NOMO-1 treated with DMSO at 0.1 percent for 48 hours (cell line): ENCODE measurements at regions not wholly inside any gene's neighbourhood (a gene's known extent, or its start where the extent isn't known, plus 50 kb on each side); places are given as distances from the start of the nearest gene placed in this dataset.

Experiments used
- DNase-seq: peaks from one replicate; lab custom pipeline; 2025; ENCODE audit not compliant: unreplicated experiment; lab: John Stamatoyannopoulos, UW

DNA sequence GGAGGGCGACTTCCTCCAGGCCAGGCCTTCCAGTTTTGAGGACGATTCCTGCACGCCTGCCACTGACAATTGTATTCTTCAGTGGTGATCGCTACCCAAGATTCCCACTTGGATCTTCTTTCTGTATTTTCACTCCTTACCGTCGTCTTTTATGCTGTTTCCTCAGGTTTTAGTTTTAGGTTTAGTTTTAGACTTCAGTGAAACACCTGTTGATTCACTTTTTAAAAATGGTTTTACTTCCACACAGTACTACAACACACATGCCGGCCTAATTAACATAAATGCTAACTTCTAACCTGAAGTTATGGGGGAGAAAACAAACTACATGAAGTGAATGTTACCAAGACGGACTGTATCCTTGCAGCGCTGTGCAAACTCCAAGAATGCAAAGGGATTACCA, 530.6 kb upstream of the MGMT start:
- no peak for DNase-seq

DNA sequence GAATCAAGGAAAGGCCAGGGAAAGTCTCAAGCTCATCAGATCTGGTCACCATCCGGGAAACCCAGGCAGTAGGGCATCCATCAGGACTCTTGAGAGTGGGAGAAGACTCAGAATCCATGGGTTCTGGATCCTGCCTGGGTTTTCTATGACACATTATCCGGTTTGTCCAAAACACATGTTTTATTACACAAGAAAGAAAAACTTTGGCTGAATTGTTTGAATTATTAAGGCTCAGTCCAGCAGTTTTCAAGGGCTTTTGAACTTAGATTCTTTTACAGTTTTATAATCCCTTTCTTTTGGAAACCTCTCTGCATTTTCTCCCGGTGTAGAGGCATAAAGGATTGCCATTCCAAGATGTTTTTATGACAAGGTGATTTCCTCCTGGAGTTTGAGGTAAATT, 528.5 kb upstream of the MGMT start:
- DNase-seq: no peak

DNA sequence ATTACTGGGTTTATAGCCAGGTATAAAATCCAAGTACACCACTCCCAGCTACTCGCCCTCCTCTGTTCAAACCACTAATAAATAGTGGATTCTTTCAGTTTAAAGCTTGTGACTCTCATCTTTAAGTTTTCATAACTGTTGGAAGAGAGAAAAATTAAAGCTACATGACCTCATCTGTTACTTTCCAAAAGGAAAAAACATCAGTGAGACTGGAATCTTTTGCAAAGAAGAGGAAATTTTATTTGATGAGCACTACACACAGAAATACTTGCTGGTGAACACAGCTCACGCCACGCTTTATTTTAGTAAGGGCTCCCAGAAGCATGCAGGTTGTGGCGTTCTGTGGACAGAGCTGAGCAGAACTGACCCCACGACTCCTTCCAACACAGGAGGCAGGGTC, 527.0 kb upstream of the MGMT start:
- DNase-seq: no peak

DNA sequence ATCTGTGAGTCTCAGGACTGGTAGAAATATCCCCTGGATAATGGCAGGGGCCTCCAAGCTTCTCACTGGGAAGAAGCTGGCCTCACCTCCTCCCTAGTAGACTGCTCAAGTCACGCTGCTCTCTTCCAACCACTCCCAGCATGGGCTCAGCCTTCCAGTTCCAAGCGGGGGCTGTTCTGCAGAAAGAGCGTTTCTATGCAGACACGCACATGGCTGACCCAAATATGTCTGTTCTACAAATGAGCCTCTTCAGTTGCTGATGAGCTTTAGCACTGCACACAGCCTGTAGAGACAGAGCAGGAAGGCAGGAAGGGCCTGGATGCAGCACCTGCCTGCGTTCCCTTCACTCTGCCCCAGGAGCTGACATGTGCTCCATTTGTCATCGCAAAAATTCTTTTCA, 523.9 kb upstream of the MGMT start:
- DNase-seq: no peak

DNA sequence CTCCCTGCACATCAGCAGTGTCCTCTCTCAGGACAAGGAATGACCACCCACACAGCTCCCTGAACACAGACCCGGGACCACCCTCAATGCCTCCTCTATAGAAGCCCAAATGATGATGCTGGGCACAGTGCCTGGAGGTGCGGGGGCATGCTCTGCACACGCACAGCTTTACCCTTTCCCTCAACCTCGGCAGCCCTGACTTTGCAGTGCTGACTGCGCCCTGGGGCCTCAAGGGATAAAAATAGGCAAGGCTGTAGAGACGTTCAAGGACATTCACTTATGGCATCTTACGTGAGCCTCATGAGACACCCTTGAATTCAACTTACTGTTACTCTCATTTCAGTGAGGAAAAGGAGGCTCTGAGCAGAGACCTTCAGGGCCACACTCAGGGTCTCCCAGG, 521.6 kb upstream of the MGMT start:
- DNase-seq: no peak

DNA sequence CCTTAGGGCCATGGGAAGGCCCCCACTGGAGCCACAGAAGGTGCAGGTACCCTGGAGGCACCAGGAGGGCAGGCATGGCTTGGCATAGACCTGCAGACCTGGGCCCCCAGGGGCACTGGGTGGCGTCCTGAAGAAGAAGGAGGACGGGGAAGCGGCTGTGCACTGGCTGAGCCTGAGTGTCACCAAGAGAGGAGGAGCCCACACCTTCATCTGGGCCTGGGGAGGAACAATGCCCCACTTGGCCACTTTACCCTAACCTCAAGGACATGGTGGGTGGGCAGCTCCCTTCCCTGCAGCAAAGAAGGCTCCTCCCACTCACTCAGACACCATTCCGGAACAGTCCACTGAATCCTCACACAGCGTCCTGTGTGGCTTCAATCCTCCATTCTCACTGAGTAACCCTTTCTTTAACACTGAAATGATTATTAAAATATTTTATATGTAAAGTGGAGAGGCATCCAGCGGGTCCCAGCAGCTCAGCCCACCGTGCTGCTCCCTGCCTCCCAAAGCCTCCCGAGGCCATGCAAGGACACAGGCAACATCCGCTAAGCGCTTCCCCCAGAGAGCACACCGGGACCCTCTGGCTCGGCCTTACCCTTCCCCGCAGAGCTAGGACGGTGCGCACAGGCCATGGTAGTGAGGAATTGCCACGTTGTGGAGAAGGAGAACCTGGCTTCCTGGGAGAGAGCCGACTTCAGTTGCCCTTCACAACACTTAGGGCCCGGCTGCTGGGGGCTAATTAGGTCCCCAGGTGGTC, 516.7 kb upstream of the MGMT start:
- DNase-seq: no peak

DNA sequence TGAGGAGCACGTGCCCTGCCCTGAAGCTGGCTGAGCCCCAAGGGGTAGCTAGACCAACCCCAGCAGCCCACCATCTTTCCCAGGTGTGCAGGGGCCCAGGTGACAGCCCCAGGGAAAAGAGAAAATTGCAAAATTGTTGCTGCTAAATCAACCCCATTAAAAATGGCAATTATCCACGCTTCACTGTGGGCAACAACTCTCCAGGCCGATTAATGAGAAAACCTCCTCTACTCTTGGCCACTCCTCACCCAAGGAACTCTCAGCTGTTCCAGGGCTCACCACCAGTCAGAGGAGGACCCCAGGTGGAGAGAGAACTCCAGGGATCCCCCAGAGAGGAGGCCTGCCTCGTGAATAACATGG, 516.1 kb upstream of the MGMT start:
- DNase-seq: no peak

DNA sequence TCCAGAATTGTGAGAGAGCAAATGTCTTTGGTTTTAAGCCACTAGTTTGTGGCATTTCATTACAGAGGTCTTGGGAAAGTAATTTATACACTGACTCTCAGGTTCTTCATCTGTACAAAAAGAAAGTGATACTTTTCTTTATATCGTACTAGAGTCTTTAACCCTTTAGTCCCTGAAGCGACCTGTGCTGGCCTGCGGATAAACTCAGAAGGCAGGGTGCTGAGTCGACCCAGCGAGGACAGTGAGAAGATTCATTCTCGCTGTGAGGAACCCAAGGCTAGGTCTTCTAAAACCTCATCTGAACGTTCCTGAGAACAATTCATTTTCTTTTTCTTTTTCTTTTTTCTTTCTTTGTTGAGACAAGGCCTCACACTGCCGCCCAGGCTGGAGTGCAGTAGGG, 514.2 kb upstream of the MGMT start:
- DNase-seq: no peak

DNA sequence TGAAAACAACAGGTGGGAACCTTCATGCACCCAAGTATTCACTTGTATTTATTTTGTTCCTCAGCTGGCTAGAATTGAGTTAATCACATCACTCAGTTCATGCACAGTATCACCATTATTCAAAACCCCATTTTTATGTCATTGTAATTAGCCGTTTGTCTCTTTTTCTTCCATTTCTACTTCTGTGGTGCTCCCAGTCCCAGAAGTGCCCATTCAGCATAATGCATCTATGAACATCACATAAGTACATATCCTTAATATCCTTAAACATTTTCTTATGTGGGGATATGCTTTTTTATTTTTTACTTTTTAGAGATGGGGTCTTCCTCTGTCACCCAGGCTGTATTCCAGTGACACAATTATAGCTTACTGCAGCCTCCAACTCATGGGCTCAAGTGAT, 510.9 kb upstream of the MGMT start:
- no peak for DNase-seq

DNA sequence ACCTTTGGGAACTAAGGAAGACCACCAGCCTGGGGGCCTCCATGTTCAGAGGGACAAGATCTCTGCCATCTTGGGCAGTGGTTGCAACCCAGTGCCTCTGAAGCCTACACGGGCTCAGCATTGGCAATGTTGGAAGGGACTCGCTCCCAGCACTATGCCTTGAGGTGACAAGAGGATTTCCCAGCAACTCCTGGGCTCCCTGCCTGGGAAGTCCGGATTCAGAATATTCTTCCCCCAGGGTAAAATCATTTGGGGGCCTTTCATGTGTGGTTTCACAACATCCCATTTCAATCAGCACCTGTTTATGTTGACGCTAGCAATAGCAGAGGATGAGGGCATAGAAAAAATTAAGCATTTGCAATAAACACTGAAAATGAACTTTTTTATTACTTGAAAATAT, 509.8 kb upstream of the MGMT start:
- DNase-seq: no peak

DNA sequence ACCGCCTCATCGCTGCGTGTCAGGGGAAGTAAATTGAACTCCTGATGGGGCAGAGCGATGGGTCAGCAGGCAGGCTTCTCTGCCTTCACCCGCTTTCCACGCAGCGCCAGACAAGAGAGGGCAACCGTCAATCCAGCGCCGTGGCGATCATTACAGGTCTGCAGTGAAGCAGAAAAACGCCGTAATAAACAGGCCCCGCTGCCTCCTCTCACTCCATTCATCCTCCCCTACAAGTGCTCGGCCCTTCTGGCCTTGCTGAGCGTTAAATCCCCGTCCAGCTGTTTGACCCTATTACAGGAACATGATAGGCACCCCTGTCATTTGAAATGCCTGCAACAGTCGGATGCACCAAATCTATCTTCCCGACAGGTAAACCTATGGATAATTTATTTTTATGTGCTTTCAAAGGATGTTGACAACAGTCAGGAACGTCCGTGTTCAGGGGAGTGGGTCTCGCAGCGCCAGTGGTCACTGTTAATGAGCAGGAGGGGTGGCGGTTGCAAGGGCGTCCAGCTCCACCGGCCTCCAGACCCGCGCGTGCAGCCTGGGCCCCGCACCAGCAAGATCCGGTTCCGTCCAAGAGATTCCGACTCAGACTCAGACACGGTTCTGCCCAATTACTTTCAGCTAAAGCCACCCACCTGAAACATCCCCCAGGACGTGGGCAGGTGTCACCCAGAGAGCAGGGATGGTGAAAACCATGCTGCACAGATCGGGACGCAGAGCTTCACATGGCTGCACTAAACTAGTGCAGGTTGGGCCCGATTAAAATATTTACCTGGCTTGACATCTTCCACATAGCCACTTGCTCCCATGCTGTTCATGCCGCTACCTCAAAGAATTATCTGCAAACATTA, 508.0 kb upstream of the MGMT start:
- DNase-seq: no peak

DNA sequence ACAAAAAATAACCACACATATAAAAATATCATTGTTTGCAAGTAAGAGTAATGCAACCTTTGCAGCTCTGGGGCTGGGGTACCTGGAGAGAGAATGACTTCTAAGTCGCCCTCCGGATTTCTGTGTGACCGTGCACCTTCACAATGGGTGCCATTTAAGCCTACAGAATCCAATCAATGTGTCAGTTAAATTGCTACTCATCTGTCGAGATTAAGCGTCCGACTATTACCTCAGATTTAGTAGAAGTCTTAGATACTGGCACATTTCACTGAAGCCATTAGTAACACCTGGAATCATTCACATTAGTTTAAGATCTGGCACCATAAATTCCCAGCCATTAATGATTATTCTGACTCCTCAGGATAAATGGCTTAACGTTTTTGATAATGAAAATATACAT, 507.3 kb upstream of the MGMT start:
- no peak for DNase-seq

DNA sequence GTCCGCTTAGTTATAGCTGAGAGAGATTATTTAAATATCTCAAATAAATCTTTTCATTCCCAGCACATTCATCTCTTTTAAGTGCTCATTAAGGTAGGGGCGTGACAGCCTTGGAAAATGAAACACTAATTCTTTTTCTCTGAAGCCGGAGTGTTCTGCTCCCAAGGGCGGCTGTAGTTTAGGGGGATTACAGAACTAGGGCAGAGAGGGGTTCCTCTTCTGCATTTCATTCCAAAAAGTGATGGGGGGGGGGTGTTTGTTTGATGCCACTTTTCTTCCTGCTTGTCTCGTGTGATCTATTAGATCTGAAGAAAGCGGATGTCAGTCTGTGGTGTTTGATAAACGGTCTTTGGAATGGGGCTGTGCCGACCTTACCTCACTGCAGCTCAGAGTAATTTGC, 506.5 kb upstream of the MGMT start:
- DNase-seq: no peak

DNA sequence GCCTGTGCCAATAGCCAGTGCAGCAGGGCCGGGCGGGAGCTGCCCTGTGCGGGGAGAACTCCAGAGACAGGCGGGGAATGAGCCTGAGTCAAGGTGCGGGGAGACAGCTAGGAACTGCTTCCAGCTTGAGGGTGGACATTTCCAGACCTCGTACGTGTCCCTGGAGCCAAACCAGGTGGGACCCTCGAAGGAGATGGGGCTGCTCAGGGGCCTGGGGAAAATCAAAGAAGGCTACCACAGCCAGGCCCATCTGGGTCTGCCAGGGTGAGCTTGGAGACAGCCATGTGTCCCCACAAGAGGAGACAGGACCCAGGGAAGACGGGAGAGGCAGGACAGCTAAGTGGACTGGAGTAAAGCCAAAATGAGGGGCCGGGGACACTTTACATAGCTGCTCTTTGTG, 504.9 kb upstream of the MGMT start:
- no peak for DNase-seq

DNA sequence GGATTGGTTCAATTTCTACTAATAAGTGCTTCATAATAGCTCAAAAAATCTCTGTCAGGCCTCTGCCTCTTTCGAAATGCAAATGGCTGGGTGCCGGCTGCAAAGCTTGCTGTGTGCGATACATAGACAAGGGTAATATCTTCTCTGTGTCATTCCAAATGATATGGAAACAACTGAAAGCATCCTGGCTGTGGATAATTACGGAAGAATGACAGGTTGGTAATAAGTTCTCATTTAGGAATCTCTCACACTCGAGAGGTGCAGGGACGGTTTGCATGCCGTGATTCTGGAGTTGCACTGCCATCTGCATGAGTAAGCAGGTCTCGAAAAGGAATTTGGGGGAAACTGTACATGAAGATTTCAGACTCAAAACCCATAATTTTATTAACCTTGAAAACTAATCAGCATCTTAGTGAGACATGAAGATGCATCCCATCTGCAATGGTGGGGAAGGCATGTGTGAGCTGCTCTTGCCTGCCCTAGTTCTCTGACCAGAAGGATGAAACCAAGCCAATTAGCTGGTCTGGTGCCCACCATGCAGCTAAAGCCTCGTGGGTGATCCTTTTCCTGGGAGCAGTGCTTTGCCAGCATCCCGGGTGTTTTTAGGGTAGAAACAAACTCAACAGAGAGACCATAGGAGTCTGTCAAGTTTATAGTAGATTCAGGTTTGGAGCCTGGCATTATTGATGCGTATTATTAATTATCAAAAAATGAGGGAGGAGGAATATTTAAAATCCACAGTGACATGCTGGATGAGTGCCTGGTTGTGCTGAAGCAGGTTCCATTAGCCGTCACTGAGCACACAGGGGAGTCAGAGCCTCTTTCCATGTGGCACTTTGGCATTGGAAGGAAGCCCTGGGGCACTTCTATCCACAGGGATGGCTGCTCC, 503.6 kb upstream of the MGMT start:
- DNase-seq: no peak

DNA sequence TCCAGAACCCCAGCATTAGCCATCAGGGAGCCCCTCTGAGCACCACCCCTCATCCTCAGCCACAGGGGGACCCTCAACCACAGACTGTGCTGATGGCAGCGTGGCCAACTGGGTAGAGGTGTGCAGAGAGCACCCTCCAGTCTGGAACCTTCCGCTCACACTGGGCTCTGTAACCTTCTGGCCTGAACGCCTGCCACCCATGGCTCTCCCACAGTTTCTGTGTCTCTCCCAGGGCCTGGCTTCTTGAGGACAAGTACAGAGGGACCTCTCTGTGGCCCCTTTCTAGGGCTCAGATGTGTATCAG, 503.0 kb upstream of the MGMT start:
- no peak for DNase-seq

DNA sequence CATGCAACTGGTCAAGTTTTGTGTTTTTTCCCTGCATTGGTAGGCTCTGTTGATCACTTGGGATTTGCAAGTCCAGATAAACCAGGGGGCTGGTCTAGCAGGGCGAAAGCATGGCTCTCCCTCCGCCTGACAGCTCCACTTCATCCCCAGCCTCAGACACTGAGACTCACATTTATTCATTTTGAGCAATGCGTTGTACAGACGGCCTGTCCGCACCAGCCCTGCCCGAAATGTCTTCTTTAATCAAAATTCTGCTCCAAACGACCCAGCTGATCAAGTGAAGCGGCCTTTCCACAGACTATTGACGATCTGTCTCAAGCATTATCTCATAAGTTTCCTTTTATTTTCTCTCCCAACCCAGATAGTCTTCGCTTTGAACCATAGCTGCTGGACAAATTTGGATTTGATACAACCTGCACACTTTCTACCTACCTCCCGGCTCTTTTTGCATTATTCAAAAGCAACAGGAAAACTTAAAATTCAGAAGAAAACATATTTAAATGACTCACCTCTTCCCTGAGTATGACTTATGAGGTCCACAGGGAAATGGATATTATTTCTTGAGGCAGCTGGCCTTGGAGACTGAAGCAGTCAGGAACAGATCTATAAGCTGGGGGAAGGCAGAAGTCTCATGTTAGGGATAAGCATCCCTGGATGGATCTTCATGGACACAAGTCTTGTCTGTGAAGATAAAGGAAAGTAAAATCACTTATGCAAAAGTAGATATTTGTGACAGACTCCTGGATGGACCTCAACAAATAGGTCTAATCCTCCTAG, 498.9 kb upstream of the MGMT start:
- DNase-seq: no peak

DNA sequence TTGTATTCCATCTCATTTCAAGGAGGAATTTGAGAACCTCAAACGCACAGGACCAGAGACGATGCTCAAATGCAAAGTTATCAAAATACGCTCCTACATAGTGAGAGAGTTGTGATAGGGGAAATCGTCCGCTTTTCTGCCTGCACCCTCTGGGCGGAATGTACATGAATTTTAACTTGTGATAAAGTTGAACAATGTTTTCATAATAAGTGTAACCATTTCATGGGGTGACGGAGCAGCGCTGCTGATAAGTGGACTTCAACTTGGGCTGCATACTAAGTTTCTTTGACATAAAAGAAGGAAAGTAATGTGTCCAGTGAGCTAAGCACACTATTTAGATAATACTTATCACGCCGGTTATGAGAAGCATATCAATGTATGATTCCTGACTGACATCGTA, 497.5 kb upstream of the MGMT start:
- DNase-seq: no peak

DNA sequence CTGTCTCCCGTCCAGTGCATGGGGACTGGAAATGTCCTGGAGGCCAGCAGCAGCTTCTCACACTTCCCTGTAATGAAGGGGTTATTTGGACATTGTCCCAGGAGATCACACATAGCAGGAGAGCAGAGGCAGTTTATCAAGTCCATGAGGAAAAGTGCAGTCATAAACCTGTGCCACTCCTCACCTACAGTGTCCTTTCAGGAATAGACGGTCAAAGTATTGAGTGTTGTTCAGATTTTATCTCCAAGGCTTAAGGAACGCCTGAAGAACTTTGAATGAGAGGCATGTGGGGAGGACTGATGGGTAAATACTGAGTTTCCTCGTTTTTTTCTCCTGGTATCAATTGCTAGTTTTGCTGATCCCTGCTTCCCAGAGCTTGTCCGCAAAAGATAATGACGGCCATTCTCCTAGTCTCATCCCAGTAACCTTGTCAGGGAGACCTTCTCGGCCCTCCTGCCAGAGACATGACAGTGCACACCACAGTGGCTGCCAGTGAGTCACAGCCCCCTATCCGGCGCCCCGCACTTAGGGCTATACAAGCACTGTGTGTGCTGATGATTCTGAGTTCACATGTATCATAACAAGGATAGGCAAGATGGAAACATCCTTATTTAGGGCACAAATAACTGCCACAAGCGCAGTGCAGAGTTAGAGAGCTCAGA, 495.5 kb upstream of the MGMT start:
- no peak for DNase-seq

DNA sequence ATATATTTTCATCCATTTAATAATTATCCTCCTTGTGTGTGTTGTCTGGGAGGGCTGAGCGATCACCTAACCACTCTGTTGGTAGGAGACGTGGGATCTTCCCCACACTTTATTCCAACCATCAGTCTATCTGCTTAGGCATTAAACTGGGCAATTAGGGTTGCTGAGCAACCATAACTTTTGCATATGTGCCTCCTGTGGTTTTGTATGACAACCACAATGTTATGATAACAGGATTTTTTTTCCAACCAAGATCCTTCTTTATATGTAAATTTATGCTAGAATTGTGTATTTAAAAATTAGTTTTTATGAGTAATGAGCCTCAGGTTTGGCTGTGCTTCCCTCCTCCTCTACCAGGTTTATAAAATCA, 495.0 kb upstream of the MGMT start:
- DNase-seq: no peak

DNA sequence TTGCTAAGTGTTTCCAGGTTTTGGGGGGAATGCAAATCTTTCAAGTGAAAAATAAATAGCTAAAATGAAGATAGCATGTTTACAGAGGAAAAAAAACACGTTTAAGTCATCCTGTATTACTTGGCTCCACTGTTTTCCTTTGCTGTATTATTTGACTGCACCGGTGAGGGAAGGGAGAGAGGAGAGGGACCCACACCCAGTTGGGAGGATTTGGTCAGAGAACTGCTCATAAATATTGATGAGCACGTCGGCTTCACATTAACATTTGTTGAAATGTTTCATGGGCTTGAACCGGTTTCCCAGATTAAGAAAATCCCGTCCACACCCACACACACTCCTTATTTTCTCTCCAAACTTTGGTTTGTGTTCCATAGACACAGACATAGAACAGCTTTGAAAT, 493.8 kb upstream of the MGMT start:
- no peak for DNase-seq
